Endothelial cell (in vitro differentiated cells): ENCODE measurements at regions not wholly inside any gene's neighbourhood (a gene's known extent, or its start where the extent isn't known, plus 50 kb on each side); places are given as distances from the start of the nearest gene placed in this dataset.

Experiments
- DNase-seq: peaks from one replicate; pipeline ENCODE4 v3.0.0; 2021; ENCODE audit warnings: low spot score
- H3K27ac Mint-ChIP-seq: one replicate; pipeline ENCODE4 v1.8.0; 2021; ENCODE audit warnings: mixed read lengths, inconsistent platforms; ENCODE audit not compliant: unreplicated experiment
- H3K27me3 Mint-ChIP-seq: one replicate; pipeline ENCODE4 v1.8.0; 2021; ENCODE audit warnings: mild to moderate bottlenecking, moderate library complexity, mixed read lengths, inconsistent platforms; ENCODE audit not compliant: unreplicated experiment
- H3K36me3 Mint-ChIP-seq: one replicate; pipeline ENCODE4 v1.8.0; 2021; ENCODE audit warnings: mild to moderate bottlenecking, low read depth, mixed read lengths, inconsistent platforms; ENCODE audit not compliant: unreplicated experiment
- H3K4me1 Mint-ChIP-seq: one replicate; pipeline ENCODE4 v1.8.0; 2021; ENCODE audit warnings: mild to moderate bottlenecking, mixed read lengths, inconsistent platforms; ENCODE audit not compliant: unreplicated experiment
- H3K4me3 Mint-ChIP-seq: one replicate; pipeline ENCODE4 v1.8.0; 2021; ENCODE audit warnings: mild to moderate bottlenecking, mixed read lengths, inconsistent platforms; ENCODE audit not compliant: unreplicated experiment
- H3K9me3 Mint-ChIP-seq: one replicate; pipeline ENCODE4 v1.8.0; 2021; ENCODE audit warnings: mixed read lengths, inconsistent platforms; ENCODE audit not compliant: unreplicated experiment
- CTCF ChIP-seq: fragments of 200-600 bp; sonication (generic); IDR thresholded peaks from one replicate; pipeline ENCODE4 v1.5.0; 2021; ENCODE audit warnings: antibody characterized with exemption; ENCODE audit not compliant: unreplicated experiment

- TF ChIP-seq CTCF: no peak
- Mint-ChIP-seq H3K27me3 (peaks cover 13% of the 10 kb centered on the region), H3K27ac (no peak overlapping the region), H3K9me3 (no peaks in the 10 kb centered on the region), H3K4me3 (no peak overlapping the region), H3K4me1 (peaks cover 44% of the 10 kb centered on the region), H3K36me3 (peaks cover 4% of the 10 kb centered on the region)
- DNase-seq: no peak
These were observed 62.9 kb upstream of the IRX4 start for GRCh38 chr5:1945606-1946005.

- no peak for DNase-seq
- Mint-ChIP-seq H3K4me1 (peaks cover 43% of the 10 kb centered on the region), H3K9me3 (no peaks in the 10 kb centered on the region), H3K27ac (no peak overlapping the region), H3K36me3 (peaks cover 4% of the 10 kb centered on the region), H3K4me3 (no peak overlapping the region), H3K27me3 (peaks cover 6% of the 10 kb centered on the region)
- no peak for TF ChIP-seq CTCF
These were observed 61.7 kb upstream of the IRX4 start for GRCh38 chr5:1944408-1944807.

DNA sequence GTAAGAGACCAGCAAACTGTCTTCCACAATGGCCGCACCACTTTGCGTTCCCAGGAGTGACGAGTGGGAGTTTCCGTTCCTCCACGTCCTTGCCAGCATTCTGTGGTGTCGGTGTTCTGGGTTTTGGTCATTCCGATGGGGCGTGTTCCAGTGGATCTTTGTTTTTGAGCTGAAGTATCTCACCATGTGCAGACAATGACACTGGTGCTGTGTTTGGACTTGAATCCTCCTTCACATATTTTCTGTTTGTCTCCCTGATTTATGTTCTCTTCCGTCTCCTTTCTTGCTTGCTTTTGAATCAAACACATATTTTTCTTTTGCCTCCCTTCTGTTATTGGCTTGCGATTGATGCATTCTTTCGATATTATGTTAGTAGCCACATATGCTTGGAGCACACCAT is 60.8 kb upstream of the IRX4 start:
- Mint-ChIP-seq H3K27ac (no peak overlapping the region), H3K4me1 (peaks cover 41% of the 10 kb centered on the region), H3K36me3 (peaks cover 4% of the 10 kb centered on the region), H3K27me3 (peaks cover 6% of the 10 kb centered on the region), H3K4me3 (no peak overlapping the region), H3K9me3 (no peaks in the 10 kb centered on the region)
- no peak for TF ChIP-seq CTCF
- DNase-seq: no peak

- TF ChIP-seq CTCF: no peak
- peaks cover 4% of the 10 kb centered on the region for H3K36me3 Mint-ChIP-seq
- DNase-seq: no peak
- H3K4me3 Mint-ChIP-seq: no peak overlapping the region
- no peak overlapping the region for H3K27ac Mint-ChIP-seq
- peaks cover 1% of the 10 kb centered on the region for H3K27me3 Mint-ChIP-seq
- H3K9me3 Mint-ChIP-seq: no peaks in the 10 kb centered on the region
- H3K4me1 Mint-ChIP-seq: peaks cover 34% of the 10 kb centered on the region
These were observed 59.9 kb upstream of the IRX4 start for GRCh38 chr5:1942630-1943029.

DNA sequence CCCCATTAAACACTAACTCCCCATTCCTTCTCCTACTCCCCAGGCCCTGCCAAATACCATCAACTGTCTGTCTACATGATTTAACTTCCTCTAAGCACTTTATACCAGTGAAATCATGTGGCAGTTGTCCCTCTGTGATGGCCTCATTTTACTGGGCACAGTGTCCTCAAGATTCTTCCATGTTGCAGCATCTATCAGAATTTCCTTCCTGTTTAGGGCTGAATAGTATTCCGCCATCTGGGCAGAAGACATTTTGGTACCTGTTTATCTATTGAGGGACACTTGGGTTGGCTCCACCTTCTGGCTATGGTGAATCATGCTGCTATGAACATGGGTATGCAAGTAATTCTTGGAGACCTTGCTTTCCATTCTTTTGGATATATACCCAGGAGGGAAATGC is 59.4 kb upstream of the IRX4 start:
- no peak for TF ChIP-seq CTCF
- no peak overlapping the region for H3K4me3 Mint-ChIP-seq

More for the DNA sequence above, 59.4 kb upstream of the IRX4 start:
- DNase-seq: no peak
- peaks cover 31% of the 10 kb centered on the region for H3K4me1 Mint-ChIP-seq
- H3K27ac Mint-ChIP-seq: no peak overlapping the region
- no peaks in the 10 kb centered on the region for H3K9me3 Mint-ChIP-seq
- H3K36me3 Mint-ChIP-seq: peaks cover 4% of the 10 kb centered on the region
- peaks cover 1% of the 10 kb centered on the region for H3K27me3 Mint-ChIP-seq
